Muscle of back (tissue), 3 donors: ENCODE measurements at regions not wholly inside any gene's neighbourhood (a gene's known extent, or its start where the extent isn't known, plus 50 kb on each side); places are given as distances from the start of the nearest gene placed in this dataset.
"Not testable (repeated sequence)": the region's sequence is repeated elsewhere in the genome, so short reads cannot be mapped to it uniquely, and the experiment has no call there.

Experiments used
- DNase-seq, 3 donors: peaks; one replicate each; pipeline versions ENCODE4 v3.0.0 to v3.0.0-alpha.2; 2013

GRCh38 chr20:50357783-50358161, 152.4 kb upstream of the PTPN1 start:
- DNase-seq: no peak

GRCh38 chr20:50358166-50358565, 152.0 kb upstream of the PTPN1 start:
- no peak for DNase-seq

DNA sequence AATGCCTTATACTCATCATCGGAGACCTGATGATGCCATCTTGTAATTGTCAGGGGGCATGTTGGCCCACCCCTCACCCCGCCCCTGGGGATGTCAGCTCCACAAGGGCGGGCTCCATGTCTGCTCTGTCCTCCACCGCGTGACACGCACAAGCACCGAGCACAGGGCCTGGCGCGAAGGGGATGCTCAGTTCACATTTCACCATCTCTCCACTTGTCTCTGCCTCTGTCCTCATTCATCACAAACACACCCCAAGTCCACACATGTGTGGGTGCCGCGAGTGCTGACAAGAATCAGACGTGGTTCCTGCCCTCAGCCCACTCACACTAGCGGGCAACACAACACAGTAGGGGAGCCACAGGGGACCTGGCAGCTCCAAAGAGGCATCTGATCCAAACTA, 151.2 kb upstream of the PTPN1 start:
- DNase-seq: no peak

- no peak for DNase-seq
Measured at GRCh38 chr20:50359607-50360217, 150.5 kb upstream of the PTPN1 start.

DNA sequence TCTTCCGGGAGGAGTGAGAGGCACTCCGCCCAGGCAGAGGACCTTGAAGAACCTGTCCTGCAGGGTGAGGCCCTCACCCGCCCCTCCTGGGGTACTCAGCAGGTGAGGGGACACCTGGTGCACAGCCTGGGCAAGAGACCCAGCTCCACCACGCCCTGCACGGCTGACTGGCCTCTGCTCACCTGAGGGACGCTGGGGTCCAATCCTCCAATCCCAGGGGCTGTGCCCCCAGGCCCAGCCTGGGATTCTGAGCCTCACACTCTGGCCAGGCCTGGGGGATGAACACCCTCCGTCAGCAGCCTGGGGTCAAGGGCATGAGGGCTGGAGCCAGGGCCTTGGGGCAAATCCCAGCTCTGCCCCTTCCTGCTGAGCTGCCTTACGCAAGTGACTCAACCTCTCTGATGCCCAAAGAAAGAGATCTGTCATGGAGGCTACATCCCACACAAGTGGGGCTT, 149.9 kb upstream of the PTPN1 start:
- no peak for DNase-seq

GRCh38 chr20:50360921-50361320, 149.3 kb upstream of the PTPN1 start:
- DNase-seq: no peak

DNA sequence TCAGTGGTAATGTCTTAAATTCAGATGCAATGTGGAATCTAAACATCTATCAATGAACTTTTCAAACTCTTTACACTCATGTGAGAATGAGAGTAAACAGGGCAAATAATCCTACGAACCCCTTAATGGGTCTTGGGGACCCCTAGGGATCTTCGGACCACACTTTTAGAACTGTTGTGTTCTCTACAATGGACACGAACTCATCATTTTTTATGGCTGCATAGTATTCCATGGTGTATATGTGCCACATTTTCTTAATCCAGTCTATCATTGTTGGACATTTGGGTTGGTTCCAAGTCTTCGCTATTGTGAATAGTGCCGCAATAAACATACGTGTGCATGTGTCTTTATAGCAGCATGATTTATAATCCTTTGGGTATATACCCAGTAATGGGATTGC, 148.0 kb upstream of the PTPN1 start:
- DNase-seq: not testable (repeated sequence)

DNA sequence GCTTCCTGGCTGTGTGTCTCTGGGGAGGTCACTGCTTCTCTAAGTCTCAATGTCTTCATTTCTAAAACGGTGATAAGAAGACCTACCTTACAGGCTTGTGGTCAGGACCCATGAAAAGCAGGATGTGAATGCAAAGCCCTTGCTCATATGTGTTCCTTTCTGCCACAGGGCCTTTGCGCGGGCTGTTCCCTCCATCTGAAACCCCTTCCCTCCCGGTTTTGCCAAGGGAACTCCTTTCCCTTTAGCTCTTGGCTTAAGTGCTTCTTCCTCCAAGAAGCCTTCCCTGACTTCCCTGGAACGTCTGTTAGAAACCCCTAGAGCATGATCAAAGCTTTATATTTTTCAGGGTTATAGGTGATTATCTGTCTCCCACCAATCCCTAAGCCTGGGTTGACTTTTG, 147.2 kb upstream of the PTPN1 start:
- DNase-seq: no peak

GRCh38 chr20:50363479-50363878, 146.7 kb upstream of the PTPN1 start:
- no peak for DNase-seq

- DNase-seq: no peak
Measured at GRCh38 chr20:50364542-50364941, 145.6 kb upstream of the PTPN1 start.

- DNase-seq: peak in 1 of 3 donors; percentile 56
Measured at GRCh38 chr20:50366270-50367103, 143.7 kb upstream of the PTPN1 start.

DNA sequence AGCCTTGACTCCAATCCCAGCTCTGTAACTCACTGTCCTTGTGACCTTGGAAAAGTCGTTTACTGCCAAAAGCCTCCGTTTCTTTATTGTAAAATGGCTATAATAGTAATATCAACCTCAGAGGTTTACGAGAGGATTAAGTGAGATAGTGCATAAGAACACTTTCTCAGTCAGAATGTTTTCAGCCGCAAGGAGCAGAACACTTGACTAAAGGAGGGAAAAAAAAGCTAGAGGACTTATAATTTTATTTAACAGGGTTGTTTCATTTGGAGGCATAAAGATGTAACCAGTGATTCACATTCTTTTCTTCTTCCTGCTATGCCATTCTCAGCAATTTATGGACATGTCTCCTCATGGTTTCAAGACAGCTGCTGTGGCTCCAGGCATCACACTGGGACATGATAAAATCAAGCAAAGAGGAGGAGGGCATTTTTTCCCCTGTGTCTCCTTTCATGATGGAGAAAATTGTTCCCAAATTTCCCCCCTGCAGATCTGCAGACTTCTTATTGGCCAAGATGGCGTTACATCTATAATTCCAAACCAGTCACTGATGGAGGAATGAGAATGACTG, 143.0 kb upstream of the PTPN1 start:
- no peak for DNase-seq

GRCh38 chr20:50367739-50368375, 142.3 kb upstream of the PTPN1 start:
- no peak for DNase-seq

DNA sequence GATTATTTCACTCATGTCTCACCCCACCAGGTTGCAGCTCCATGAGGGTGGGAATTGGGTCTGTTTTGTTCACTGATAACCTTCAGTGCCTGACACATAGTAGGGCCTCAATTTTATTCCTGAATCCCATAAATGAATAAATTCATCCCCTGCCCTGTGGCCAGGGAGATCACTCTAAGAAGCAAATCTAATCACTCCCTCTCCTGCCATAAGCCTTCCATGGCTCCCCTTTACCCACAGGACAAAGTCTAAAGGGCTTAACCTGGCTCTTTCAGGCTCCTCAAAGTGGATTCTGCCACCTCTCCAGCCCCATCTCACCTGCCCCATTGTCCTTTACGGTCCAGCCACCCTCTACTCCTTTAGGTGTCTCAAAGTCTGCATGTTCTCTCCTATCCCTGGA, 141.8 kb upstream of the PTPN1 start:
- DNase-seq: no peak

- no peak for DNase-seq
Measured at GRCh38 chr20:50368813-50369224, 141.4 kb upstream of the PTPN1 start.

- no peak for DNase-seq
Measured at GRCh38 chr20:50369225-50370035, 140.8 kb upstream of the PTPN1 start.

DNA sequence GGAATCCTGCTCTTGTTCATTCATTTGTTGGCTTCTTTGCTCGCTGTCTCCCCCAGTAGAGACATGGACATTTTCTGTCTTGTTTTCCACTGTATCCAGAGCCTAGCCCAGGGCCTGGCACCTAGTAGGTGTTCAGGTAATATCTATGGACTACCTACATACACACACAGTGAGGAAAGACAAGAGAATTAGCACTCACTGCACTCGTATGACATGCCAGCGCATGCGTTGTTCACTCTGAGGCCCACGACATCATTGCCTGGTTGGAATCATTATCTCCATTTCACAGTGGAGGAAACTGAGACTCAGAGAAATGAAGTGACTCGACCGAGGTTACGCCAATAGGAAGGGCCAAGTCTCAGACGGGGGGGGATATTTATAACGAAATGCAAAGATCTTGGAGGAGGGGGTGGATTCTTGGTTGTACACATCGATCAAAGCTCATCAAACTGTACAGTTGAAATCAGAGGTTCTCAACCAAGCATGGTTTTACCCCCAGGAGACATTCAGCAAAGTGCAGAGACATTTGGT, 140.1 kb upstream of the PTPN1 start:
- DNase-seq: no peak

- no peak for DNase-seq
Measured at GRCh38 chr20:50371878-50372769, 138.1 kb upstream of the PTPN1 start.

- DNase-seq: no peak
Measured at GRCh38 chr20:50372770-50373088, 137.5 kb upstream of the PTPN1 start.

DNA sequence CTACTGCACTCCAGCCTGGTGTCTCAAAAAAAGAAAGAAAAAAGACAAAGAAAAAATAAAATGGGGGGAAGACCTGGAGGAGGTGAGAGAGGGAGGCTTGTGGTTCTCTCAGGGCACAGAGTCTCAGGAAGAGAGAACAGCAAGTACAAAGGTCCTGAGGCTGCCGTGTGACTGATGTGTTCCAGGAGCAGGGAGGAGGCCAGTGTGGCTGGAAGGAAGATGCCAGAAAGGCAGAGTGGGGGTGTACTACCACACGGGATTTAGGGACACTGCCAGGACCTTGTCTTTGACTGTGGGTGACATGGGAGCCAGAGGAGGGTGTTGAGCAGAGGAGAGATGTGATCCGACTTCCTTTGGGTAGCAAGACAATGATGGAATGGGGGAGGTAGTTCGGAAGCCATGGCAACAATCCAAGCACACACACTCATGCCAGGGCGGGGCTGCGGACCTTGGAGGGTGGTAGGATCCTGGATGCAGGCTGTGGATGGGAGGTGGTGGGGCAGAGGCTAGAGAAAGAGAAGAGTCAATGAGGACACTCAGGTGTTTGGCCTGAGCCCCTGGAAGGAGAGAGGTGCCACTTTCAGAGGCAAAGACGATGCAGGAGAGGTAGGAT, 136.4 kb upstream of the PTPN1 start:
- DNase-seq: no peak
